AG20443 (cell line): ENCODE measurements at regions not wholly inside any gene's neighbourhood (a gene's known extent, or its start where the extent isn't known, plus 50 kb on each side); places are given as distances from the start of the nearest gene placed in this dataset.

Experiments
- DNase-seq: peaks from one replicate; pipeline ENCODE4 v3.0.0; 2012; ENCODE audit warnings: low spot score, mixed read lengths

GRCh38 chr13:50195045-50195444, 179.8 kb downstream of the KCNRG start:
- DNase-seq = no peak

GRCh38 chr13:50196118-50196517, 180.9 kb downstream of the KCNRG start:
- no peak for DNase-seq

GRCh38 chr13:50197705-50198104, 182.5 kb downstream of the KCNRG start:
- no peak for DNase-seq

DNA sequence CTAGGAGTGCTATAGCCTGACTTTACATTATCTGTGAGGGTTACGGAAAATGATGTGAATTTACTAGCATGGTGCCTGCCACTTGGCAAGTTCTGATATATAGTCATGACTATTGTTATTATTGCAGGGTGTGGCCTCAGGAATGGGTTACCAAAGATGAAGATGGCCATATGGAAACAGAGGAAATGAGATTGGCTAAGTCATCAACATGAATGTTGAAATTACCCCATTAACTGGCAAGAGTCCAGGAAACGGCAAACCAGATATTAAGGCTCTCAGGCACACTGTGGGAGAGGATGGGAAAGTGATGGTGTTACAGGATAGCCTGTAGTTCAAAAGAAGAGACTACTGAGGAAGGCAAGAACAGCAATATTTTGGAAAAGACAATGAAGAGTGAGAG, 183.3 kb downstream of the KCNRG start:
- DNase-seq = peak; percentile 52

DNA sequence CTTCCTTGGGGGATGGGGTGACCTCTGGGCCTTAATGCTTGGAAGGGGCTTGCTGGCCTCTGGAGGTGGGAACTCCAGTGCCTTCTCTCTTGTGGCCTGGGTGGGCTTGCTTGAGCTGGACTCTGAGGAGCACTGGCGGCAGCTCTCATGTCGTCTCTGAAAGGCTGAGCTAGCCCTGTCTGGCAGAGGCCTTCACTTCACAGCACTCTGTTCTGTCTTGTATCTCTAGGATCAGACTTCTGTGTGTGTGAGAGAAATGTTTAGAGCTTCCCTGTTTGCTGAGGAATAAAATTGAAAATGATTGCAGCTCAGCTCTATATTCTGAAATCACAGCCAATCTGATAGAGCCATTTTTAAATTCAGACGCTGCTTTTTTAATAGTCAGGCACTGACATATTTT, 185.3 kb downstream of the KCNRG start:
- no peak for DNase-seq

GRCh38 chr13:50200988-50201387, 185.7 kb downstream of the KCNRG start:
- no peak for DNase-seq

GRCh38 chr13:50202485-50202884, 187.2 kb downstream of the KCNRG start:
- no peak for DNase-seq

DNA sequence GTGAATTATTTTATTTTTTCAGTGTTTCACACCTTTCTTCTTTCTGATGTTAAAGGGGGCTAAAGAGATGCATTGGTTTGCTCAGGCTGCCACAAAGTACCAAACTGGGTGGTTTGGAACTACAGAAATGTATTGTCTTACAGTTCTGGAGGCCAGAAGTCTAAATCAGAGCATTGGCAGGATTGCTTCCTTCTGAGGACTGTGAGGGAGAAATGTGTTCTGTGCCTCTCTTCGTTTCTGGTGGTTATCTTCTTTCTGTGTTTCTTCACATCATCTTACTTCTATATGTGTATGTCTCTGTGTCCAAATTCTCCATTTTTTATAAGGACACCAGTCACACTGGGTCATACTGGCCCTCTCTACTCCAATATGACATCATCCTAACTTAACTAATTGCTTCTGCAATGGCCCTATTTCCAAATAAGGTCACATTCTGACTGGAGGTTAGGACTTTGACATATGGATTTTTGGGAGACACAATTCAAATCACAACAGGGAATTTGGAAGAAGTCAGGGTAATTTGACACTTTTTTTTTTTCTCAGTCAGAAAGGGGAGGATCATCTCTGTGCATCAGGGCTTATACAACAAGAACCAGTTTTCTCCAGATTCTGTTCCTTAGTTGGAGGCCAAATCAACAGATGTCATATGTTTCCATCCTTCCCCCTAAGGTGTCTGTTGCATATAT, 188.2 kb downstream of the KCNRG start:
- no peak for DNase-seq

DNA sequence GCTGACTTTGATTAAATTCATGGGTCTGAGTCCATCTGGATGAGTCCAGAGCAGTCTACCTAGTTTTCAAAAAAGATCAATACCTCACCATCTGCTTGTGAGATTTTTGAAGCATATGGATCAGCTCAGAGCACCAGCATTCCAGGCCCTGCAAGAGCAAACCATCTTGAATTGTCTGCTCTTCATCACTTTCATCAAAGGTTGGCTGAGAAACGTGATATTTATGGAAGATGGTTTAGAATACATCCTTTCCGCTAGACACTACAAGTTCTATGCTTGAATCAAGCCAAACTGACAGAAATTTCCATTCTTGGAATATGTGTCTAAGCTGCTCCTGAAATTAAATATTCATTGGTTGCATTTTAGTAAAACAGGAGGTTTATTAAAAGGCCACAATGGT, 190.3 kb downstream of the KCNRG start:
- no peak for DNase-seq

DNA sequence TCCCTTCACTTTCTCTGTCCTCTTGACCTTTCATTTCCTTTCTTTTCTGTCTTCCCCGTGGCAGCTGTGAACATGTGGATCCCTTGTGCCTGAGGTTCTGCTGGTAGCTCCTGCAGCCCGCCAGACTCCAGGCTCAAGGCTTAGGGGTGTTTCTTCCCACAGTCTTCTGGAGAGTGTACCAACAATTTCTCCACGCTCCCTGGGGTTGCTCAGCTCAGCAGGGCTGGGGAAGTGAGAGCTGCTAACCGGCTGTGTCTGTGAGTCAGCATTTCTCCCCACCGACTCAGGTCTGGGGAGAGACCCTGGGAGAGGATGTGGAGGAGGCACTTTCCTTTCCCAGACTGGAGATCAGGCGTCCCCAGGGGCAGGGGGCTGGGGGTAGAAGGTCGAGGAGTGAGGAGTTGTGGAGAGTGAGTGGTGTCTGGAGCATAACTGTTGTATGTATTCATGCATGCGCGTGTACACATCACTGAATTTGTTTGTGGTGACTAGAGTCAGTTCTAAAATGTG, 193.6 kb downstream of the KCNRG start:
- DNase-seq = peak; percentile 82

GRCh38 chr13:50209631-50210030, 194.4 kb downstream of the KCNRG start:
- DNase-seq = no peak

GRCh38 chr13:50213526-50213925, 198.3 kb downstream of the KCNRG start:
- no peak for DNase-seq

DNA sequence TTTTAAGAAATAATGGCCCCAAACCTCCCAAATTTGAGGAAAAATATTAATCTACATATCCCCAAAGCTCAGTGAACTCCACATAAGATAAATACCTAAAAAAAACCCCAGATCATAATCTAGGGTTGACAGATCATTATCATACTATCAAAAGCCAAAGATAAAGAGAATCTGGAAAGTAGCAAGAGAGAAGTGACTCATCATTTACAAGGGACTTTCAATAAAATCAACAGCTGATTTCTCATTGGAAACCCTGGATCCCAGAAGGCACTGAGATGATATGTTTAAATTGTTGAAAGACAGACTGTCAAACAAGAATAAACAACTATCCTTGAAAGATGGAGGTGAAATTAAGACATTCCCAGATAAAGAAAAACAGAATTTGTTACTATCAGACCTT, 199.3 kb downstream of the KCNRG start:
- DNase-seq = no peak

DNA sequence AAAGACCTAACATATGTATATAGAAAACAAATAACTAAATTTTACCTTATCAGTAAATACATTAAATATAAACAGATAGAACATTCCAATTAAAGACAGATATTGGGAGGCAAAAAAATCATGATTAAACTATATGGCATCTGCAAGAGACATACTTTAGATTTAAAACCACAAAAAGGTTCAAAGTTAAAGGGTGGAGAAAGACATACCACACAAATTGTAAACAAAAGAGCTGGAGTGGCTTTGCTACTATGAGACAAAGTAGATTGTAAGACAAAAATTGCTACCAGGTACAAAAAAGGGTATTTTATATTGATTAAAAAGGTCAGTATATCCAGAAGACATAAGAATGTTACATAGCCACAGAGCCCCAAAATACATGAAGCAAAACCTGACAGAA, 200.2 kb downstream of the KCNRG start:
- no peak for DNase-seq

- no peak for DNase-seq
Measured at GRCh38 chr13:50219743-50220142, 204.5 kb downstream of the KCNRG start.

- DNase-seq = no peak
Measured at GRCh38 chr13:50220938-50221337, 205.7 kb downstream of the KCNRG start.

- DNase-seq = peak; percentile 79
Measured at GRCh38 chr13:50222569-50223332, 207.5 kb downstream of the KCNRG start.

GRCh38 chr13:50224534-50224933, 209.3 kb downstream of the KCNRG start:
- no peak for DNase-seq

DNA sequence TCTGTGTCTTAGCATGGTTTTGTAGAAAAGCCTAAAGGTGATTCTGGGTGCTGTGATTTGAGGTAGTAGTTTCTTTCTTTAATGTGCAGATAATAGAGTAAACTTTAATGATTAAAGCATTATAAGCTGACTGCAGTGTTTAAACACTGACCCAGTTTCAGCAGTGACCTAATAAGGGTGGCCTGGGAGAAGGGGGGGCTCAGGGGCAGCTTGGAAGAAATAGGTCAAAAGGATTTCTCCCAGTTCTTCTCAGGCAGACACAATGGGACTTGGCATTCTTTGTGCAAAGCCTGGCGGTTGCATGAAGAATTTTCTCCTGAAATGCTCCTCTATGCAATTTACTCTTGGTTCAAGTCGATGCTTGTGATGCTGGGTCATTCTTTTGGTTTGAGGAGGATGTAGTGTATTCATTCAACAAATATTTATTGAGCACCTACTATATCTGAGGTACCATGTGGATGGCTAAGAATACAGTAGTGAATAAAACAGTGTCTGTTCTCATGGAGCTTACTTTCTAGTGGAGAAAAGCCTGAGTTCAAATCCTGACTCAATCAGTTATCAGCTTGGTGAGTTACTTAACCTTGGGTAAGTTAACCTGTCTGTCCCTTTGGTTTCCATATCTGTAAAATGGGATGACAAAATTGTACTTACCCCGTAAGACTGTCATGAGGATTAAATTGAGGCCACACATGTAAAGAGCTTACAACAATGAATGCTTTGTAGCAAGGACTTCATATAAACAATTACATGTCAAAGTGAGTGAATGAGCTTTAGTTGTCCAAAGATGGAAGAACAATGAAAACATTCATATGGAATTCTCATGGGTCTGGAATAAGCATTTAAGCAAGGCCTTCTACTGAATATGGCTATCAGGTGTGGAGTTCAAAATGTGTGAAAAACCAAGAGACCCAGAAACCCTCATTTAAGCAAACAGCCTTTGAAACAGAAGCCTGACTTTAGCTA, 210.2 kb downstream of the KCNRG start:
- DNase-seq = no peak

DNA sequence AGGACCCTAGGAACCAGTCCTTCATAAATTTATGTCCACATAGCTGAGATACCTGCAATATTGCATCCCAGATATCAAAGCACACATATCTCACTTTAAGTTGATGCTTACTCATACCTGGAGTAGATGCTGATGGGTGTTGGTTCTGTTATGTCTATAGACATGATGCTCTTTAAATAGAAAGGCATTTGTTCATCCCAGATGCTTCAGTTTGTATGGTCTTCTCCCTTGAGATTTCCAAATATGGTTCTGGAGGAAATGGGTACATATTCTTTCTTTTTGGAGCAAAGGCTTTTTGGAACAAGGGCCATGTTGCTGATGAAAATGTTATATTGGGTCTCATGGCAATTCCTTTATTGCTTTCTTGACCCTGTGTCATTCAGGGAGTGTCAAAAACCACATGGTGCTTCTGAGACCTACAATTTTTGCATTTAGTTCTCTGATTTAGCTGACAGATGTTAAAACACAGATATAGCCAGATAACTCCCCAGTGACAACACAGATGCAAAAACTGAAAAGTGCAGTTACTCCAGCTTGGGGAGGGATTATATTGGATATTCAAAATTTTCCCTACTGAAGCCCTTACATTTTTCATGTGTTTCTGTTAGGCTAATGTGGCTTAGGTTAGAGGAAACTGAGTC, 211.4 kb downstream of the KCNRG start:
- no peak for DNase-seq

- peak; percentile 12 for DNase-seq
Measured at GRCh38 chr13:50227361-50227760, 212.1 kb downstream of the KCNRG start.

DNA sequence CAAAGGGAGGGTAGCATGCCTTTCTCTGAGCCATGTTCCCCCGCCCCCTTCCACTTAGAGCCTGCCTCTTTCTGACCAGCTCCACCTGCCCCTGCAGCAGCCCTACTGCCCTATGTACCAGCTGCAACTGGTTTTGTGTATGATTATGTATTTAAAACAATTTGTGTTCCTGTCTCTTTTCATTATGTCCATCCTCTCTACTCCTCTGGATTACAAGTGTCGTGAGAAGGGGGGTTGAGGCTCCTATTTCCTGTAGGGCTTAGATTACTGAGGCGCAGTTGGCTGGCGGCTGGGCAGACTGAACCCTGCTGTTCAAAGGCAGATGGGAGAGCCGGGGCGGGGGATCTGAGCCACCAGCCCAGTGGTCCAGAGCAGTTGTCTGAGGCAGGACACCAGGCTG, 213.3 kb downstream of the KCNRG start:
- no peak for DNase-seq
